ENCODE measurements at regions not wholly inside any gene's neighbourhood (a gene's known extent, or its start where the extent isn't known, plus 50 kb on each side); places are given as distances from the start of the nearest gene placed in this dataset.

DNA sequence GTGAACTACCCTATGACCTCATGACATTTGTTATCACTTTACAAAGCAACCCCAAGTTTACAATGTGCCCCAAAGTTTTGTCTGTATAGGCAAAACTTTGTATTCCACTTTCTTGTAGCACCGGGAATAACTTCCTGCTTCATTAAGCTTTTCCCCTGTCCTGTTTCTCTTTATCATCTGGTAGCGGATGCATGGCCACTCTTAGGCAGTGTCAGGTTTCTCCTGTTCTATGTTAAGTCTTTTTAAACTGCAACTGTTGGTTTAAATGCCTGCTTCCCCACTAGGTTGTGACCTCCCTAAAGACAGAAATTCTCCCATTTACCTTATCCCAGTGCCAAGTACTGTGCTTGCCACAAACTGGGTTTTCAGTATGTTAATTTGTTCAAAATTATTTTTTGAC lies 433.6 kb upstream of the DPH6 start:
- Histone ChIP-seq H4K20me1 (ENCODE audit: insufficient read depth) (no peaks in the 10 kb centered on the region), H3K27me3 (ENCODE audit: insufficient read depth, low read depth) (no peaks in the 10 kb centered on the region), H3K36me3 (ENCODE audit: low read depth) (no peaks in the 10 kb centered on the region), H3F3A (ENCODE audit: insufficient read depth, low read depth) (no peaks in the 10 kb centered on the region), H3K79me2 (ENCODE audit: low read depth) (no peaks in the 10 kb centered on the region), H3K27ac (no peak overlapping the region), H3K4me3 (no peak overlapping the region), H3K4me1 (replicated peaks; ENCODE audit: insufficient read depth) (no peaks in the 10 kb centered on the region), H3K9me2 (ENCODE audit: insufficient read depth) (no peaks in the 10 kb centered on the region), H2AFZ (no peak overlapping the region), H3K9me3 (ENCODE audit: insufficient read depth, low read depth) (no peaks in the 10 kb centered on the region), H3K4me2 (no peak overlapping the region)
- intact Hi-C loops (cut with micrococcal nuclease; ENCODE audit: unreplicated experiment) = no loop called here
- DNase-seq = no peak
- ChIA-PET CTCF (interaction anchor here (0.7 kb wide), 1 partner anchor 122 kb away, joined by 4 read pairs; no protein-coding TSS in a partner anchor), POLR2A (ENCODE audit: unreplicated experiment) (no interaction called here)
- BruUV-seq (replicated peaks) = no TSS peak
- no peak for TF ChIP-seq EZH2 (IDR thresholded peaks at IDR 0.05; ENCODE audit: low read depth)
- TF ChIP-seq, protein P1, sequence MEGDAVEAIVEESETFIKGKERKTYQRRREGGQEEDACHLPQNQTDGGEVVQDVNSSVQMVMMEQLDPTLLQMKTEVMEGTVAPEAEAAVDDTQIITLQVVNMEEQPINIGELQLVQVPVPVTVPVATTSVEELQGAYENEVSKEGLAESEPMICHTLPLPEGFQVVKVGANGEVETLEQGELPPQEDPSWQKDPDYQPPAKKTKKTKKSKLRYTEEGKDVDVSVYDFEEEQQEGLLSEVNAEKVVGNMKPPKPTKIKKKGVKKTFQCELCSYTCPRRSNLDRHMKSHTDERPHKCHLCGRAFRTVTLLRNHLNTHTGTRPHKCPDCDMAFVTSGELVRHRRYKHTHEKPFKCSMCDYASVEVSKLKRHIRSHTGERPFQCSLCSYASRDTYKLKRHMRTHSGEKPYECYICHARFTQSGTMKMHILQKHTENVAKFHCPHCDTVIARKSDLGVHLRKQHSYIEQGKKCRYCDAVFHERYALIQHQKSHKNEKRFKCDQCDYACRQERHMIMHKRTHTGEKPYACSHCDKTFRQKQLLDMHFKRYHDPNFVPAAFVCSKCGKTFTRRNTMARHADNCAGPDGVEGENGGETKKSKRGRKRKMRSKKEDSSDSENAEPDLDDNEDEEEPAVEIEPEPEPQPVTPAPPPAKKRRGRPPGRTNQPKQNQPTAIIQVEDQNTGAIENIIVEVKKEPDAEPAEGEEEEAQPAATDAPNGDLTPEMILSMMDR (conservative IDR thresholded peaks at IDR 0.05) = no peak

DNA sequence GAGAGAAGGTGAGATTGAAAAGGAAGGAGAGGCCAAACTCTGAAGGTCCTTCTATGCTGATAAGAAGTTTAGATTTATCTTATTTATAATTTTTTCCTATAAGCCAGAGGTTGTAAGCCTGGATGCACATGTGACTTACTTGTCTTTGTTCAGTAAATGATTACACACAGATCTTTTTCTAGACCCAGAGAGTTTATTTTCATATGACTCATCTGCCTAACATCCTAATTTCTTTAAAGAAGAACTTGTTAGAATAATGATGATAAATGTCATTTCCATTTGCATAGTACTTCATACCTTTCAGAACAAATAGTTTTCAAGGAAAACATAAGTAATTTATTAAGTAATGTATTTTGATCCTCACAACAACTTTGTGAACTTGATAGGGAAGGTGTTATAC lies 434.8 kb upstream of the DPH6 start:
- H3K9me3 ChIP-seq (ENCODE audit: insufficient read depth, low read depth) = no peaks in the 10 kb centered on the region
- CTCF ChIA-PET = no interaction called here
- TF ChIP-seq, protein P1 (conservative IDR thresholded peaks at IDR 0.05) = no peak
- no peak for TF ChIP-seq EZH2 (IDR thresholded peaks at IDR 0.05; ENCODE audit: low read depth)
- POLR2A ChIA-PET (ENCODE audit: unreplicated experiment) = no interaction called here
- DNase-seq = no peak
- no TSS peak for BruUV-seq (replicated peaks)
- H3K27me3 ChIP-seq (ENCODE audit: insufficient read depth, low read depth) = no peaks in the 10 kb centered on the region
- H3K9me2 ChIP-seq (ENCODE audit: insufficient read depth) = no peaks in the 10 kb centered on the region
- no peak overlapping the region for H3K4me3 ChIP-seq
- H3K4me2 ChIP-seq = no peak overlapping the region
- intact Hi-C loops (cut with micrococcal nuclease; ENCODE audit: unreplicated experiment) = no loop called here
- H2AFZ ChIP-seq = no peak overlapping the region
- H3K79me2 ChIP-seq (ENCODE audit: low read depth) = no peaks in the 10 kb centered on the region
- H3F3A ChIP-seq (ENCODE audit: insufficient read depth, low read depth) = no peaks in the 10 kb centered on the region
- H3K4me1 ChIP-seq (replicated peaks; ENCODE audit: insufficient read depth) = no peaks in the 10 kb centered on the region
- no peaks in the 10 kb centered on the region for H4K20me1 ChIP-seq (ENCODE audit: insufficient read depth)
- no peaks in the 10 kb centered on the region for H3K36me3 ChIP-seq (ENCODE audit: low read depth)
- H3K27ac ChIP-seq = no peak overlapping the region

DNA sequence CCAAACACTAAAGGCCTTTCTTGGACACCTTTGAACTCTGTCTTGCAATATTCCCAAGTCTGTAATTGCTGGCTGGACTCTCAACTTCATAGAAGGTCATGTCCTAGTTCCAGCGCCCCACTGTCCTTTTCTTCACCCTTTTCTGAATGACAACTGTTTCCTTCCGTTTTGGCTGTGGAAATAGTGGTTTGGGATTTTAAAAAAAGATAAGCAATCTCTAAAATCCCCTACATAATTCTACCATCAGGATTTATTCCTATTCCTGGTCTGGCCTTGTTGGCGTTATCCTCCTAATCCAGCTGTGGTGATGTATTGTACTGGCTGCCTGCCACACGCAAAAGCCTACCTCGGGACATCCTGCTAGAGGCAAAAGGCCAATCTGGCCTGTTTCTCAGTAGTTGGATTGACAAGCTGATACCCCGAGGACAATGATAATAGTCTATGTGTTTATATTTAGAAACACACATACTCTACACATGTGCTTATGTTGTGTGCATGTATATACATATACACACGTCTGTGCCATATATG lies 440.3 kb upstream of the DPH6 start:
- Histone ChIP-seq H4K20me1 (ENCODE audit: insufficient read depth) (no peaks in the 10 kb centered on the region), H3F3A (ENCODE audit: insufficient read depth, low read depth) (no peaks in the 10 kb centered on the region), H3K36me3 (ENCODE audit: low read depth) (no peaks in the 10 kb centered on the region), H3K79me2 (ENCODE audit: low read depth) (no peaks in the 10 kb centered on the region), H3K27me3 (ENCODE audit: insufficient read depth, low read depth) (no peaks in the 10 kb centered on the region), H3K9me3 (ENCODE audit: insufficient read depth, low read depth) (no peaks in the 10 kb centered on the region), H3K4me3 (no peak overlapping the region), H3K9me2 (ENCODE audit: insufficient read depth) (no peaks in the 10 kb centered on the region), H3K4me1 (replicated peaks; ENCODE audit: insufficient read depth) (no peaks in the 10 kb centered on the region), H3K27ac (no peak overlapping the region), H3K4me2 (no peak overlapping the region), H2AFZ (no peak overlapping the region)
- BruUV-seq (replicated peaks) = no TSS peak
- intact Hi-C loops (cut with micrococcal nuclease; ENCODE audit: unreplicated experiment) = no loop called here
- DNase-seq = no peak
- TF ChIP-seq, protein P1 (conservative IDR thresholded peaks at IDR 0.05) = no peak
- TF ChIP-seq EZH2 (IDR thresholded peaks at IDR 0.05; ENCODE audit: low read depth) = no peak
- ChIA-PET POLR2A (ENCODE audit: unreplicated experiment) (interaction anchor here (0.6 kb wide), 1 partner anchor 50 kb away, joined by 5 read pairs; no protein-coding TSS in a partner anchor), CTCF (no interaction called here)

Data from PC-9 (cell line).